ENCODE measurements at regions not wholly inside any gene's neighbourhood (a gene's known extent, or its start where the extent isn't known, plus 50 kb on each side); places are given as distances from the start of the nearest gene placed in this dataset.

DNA sequence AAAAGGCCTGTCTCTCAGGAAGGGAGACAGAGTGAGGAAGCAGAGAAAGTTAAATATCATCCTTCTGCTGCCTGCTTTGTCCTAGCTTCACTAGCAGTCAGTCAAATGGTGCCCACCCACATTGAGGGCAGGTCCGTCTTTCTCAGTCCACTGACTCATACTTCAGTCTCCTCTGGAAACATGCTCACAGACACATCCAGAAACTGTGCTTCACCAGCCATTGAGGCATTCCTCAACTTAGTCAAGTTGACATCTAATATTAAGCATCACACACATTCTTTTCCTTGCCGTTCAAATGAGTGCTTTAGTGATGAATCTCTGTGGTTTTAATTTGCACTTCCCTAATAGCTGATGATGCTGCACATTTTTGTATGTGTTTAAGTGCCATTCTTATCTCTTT lies 777.8 kb upstream of the PRMT6 start:
- TF ChIP-seq GATA2 (IDR thresholded peaks at IDR 0.05; ENCODE audit: insufficient read depth, insufficient read length, low read depth, low read length) (no peak), POLR2A (IDR thresholded peaks at IDR 0.05; ENCODE audit: low read depth, low read length) (no peak), JUN (IDR thresholded peaks at IDR 0.05; ENCODE audit: borderline replicate concordance, insufficient read depth, insufficient read length, low read depth) (no peak), MYC (IDR thresholded peaks at IDR 0.05; ENCODE audit: low read depth, low read length) (no peak), FOS (IDR thresholded peaks at IDR 0.05; ENCODE audit: borderline replicate concordance, insufficient read depth, low read length) (no peak), CTCF (IDR thresholded peaks at IDR 0.05; ENCODE audit: extremely low read depth in 1 of 2, insufficient read depth in 1 of 2, low read depth in 1 of 2, low read length in 2 of 2) (no peak), MAX (IDR thresholded peaks at IDR 0.05; ENCODE audit: insufficient read depth, insufficient read length) (no peak)
- H4K20me1 ChIP-seq (replicated peaks; ENCODE audit: control insufficient read depth, extremely low read depth, insufficient read depth, low read length): no peaks in the 10 kb centered on the region
- intact Hi-C loops (cut with micrococcal nuclease): no loop called here
- CTCF ChIA-PET: no interaction called here
- no peak overlapping the region for H3K4me2 ChIP-seq (ENCODE audit: insufficient read depth, low read length)
- no peaks in the 10 kb centered on the region for H3K9me1 ChIP-seq (replicated peaks; ENCODE audit: control insufficient read depth, extremely low read depth, insufficient read depth, low read length)
- no peak overlapping the region for H3K4me3 ChIP-seq (replicated peaks in 1 of 3; ENCODE audit: insufficient read depth in 1 of 3, low read depth in 1 of 3, low read length in 3 of 3)
- H3K36me3 ChIP-seq (ENCODE audit: control insufficient read depth in 2 of 2, extremely low read depth in 1 of 2, insufficient read depth in 2 of 2, low read length in 2 of 2): no peaks in the 10 kb centered on the region
- H2AFZ ChIP-seq (ENCODE audit: low read depth, low read length): no peak overlapping the region
- H3K9ac ChIP-seq (replicated peaks; ENCODE audit: extremely low read depth, insufficient read depth, low read length): no peak overlapping the region
- dilution Hi-C loops (cut with MboI; ENCODE audit: extremely low pct_ligation_motif_present, low sequenced_read_pairs): no loop called here
- no peaks in the 10 kb centered on the region for H3K4me1 ChIP-seq (ENCODE audit: control insufficient read depth, extremely low read depth, insufficient read depth, low read length)
- no TSS peak for BruUV-seq (replicated peaks)
- peaks cover 2% of the 10 kb centered on the region for H3K9me3 ChIP-seq (replicated peaks; ENCODE audit: control insufficient read depth, insufficient read depth, low read length)
- FAIRE-seq: no peak
- H3K27ac ChIP-seq (ENCODE audit: insufficient read depth, low read depth, low read length): no peak overlapping the region
- DNase-seq (ENCODE audit: low read depth, low spot score): no peak
- H3K27me3 ChIP-seq (ENCODE audit: control insufficient read depth in 2 of 2, insufficient read depth in 2 of 2, low read length in 2 of 2): no peaks in the 10 kb centered on the region
- POLR2A ChIA-PET: no interaction called here
- H3K79me2 ChIP-seq (ENCODE audit: control insufficient read depth, insufficient read depth, low read length): no peaks in the 10 kb centered on the region

All from endothelial cell of umbilical vein (primary cell).